NB4 (cell line): ENCODE measurements at regions not wholly inside any gene's neighbourhood (a gene's known extent, or its start where the extent isn't known, plus 50 kb on each side); places are given as distances from the start of the nearest gene placed in this dataset.

ENCODE experiments used
- DNase-seq: peaks from one replicate; pipeline ENCODE4 v3.0.0; 2010; ENCODE audit warnings: low read depth
- H3K4me3 ChIP-seq: one replicate; pipeline ENCODE4 v1.5.1; 2011; ENCODE audit warnings: mild to moderate bottlenecking, low read depth, low read length, moderate library complexity
- MYC ChIP-seq: IDR thresholded peaks from 2 replicates; pipeline ENCODE4 v1.6.1; 2011; ENCODE audit warnings: low read depth, low read length
- POLR2A ChIP-seq: IDR thresholded peaks from 2 replicates; pipeline ENCODE4 v1.6.1; 2011; ENCODE audit warnings: mild to moderate bottlenecking; ENCODE audit not compliant: insufficient read length; ENCODE audit errors: extremely low read depth
- TF ChIP-seq, protein P1 (sequence below): IDR thresholded peaks from one replicate; pipeline ENCODE4 v1.5.1; 2012; ENCODE audit warnings: low read depth, low read length
- TF ChIP-seq, protein P2 (sequence below): IDR thresholded peaks from 2 replicates; pipeline ENCODE4 v1.6.1; 2011; ENCODE audit warnings: low read depth, low read length

- no peak for DNase-seq
- H3K4me3 ChIP-seq: no peak overlapping the region
- TF ChIP-seq, protein P1, sequence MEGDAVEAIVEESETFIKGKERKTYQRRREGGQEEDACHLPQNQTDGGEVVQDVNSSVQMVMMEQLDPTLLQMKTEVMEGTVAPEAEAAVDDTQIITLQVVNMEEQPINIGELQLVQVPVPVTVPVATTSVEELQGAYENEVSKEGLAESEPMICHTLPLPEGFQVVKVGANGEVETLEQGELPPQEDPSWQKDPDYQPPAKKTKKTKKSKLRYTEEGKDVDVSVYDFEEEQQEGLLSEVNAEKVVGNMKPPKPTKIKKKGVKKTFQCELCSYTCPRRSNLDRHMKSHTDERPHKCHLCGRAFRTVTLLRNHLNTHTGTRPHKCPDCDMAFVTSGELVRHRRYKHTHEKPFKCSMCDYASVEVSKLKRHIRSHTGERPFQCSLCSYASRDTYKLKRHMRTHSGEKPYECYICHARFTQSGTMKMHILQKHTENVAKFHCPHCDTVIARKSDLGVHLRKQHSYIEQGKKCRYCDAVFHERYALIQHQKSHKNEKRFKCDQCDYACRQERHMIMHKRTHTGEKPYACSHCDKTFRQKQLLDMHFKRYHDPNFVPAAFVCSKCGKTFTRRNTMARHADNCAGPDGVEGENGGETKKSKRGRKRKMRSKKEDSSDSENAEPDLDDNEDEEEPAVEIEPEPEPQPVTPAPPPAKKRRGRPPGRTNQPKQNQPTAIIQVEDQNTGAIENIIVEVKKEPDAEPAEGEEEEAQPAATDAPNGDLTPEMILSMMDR: no peak
- no peak for TF ChIP-seq MYC
- TF ChIP-seq, protein P2, sequence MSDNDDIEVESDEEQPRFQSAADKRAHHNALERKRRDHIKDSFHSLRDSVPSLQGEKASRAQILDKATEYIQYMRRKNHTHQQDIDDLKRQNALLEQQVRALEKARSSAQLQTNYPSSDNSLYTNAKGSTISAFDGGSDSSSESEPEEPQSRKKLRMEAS: no peak
- no peak for TF ChIP-seq POLR2A
Observed at GRCh38 chr5:15375559-15375958, 124.4 kb upstream of the FBXL7 start.

DNA sequence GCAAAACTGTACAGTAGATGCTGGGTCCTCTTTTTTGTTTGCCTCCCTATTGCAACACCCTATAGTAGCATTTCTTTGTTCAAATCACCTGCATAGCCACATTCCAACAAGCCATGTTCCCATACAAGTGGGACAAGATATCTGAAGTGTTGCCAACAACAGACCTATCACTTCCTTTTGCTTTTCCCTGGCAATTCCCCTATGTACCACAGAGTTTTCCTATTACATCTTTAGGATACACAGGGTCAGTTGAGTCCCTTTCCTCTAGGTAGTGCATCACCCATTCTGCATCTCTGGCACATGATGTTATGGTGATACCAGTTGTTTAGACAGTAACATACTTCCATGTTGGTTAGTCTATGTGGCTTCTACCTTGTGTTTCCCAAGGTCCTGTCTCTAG is 125.1 kb upstream of the FBXL7 start:
- TF ChIP-seq, protein P2: no peak
- TF ChIP-seq POLR2A: no peak
- TF ChIP-seq MYC: no peak
- TF ChIP-seq, protein P1: no peak
- no peak for DNase-seq
- H3K4me3 ChIP-seq: no peak overlapping the region

GRCh38 chr5:15373151-15373550 is 126.8 kb upstream of the FBXL7 start:
- TF ChIP-seq, protein P1: no peak
- TF ChIP-seq POLR2A (no peak), MYC (no peak)
- TF ChIP-seq, protein P2: no peak
- DNase-seq: no peak
- H3K4me3 ChIP-seq: no peak overlapping the region

- no peak for DNase-seq
- TF ChIP-seq, protein P1: no peak
- TF ChIP-seq MYC: no peak
- TF ChIP-seq POLR2A: no peak
- TF ChIP-seq, protein P2: no peak
- H3K4me3 ChIP-seq: no peak overlapping the region
Observed at GRCh38 chr5:15371184-15371583, 128.8 kb upstream of the FBXL7 start.

- TF ChIP-seq POLR2A (no peak), MYC (no peak)
- TF ChIP-seq, protein P1: no peak
- TF ChIP-seq, protein P2: no peak
- DNase-seq: no peak
- H3K4me3 ChIP-seq: no peak overlapping the region
Observed at GRCh38 chr5:15368835-15369234, 131.1 kb upstream of the FBXL7 start.

GRCh38 chr5:15367489-15367888 is 132.5 kb upstream of the FBXL7 start:
- no peak for DNase-seq
- H3K4me3 ChIP-seq: no peak overlapping the region
- TF ChIP-seq POLR2A: no peak
- TF ChIP-seq, protein P1: no peak
- TF ChIP-seq, protein P2: no peak
- no peak for TF ChIP-seq MYC
